GM21717 (cell line): ENCODE measurements at regions not wholly inside any gene's neighbourhood (a gene's known extent, or its start where the extent isn't known, plus 50 kb on each side); places are given as distances from the start of the nearest gene placed in this dataset.
"Not testable (repeated sequence)": the region's sequence is repeated elsewhere in the genome, so short reads cannot be mapped to it uniquely, and the experiment has no call there.

Experiments
- ATAC-seq: cut with Tn5 transposase; IDR thresholded peaks from one replicate; pipeline ENCODE4 v1.9.1; 2021; ENCODE audit warnings: mild to moderate bottlenecking, moderate library complexity; ENCODE audit not compliant: unreplicated experiment

GRCh38 chr11:37843603-37844002 is 1245.6 kb upstream of the RAG2 start:
- ATAC-seq = no peak

GRCh38 chr11:37841016-37841415 is 1243.0 kb upstream of the RAG2 start:
- no peak for ATAC-seq

GRCh38 chr11:37840345-37840744 is 1242.3 kb upstream of the RAG2 start:
- not testable (repeated sequence) for ATAC-seq

- ATAC-seq = peak; percentile 61
These were observed 1232.5 kb upstream of the RAG2 start for GRCh38 chr11:37830529-37830928.

GRCh38 chr11:37817727-37818270 is 1219.8 kb upstream of the RAG2 start:
- no peak for ATAC-seq

- no peak for ATAC-seq
These were observed 1214.3 kb upstream of the RAG2 start for GRCh38 chr11:37812281-37812880.

- no peak for ATAC-seq
These were observed 1213.3 kb upstream of the RAG2 start for GRCh38 chr11:37811349-37811748.

GRCh38 chr11:37804666-37805065 is 1206.6 kb upstream of the RAG2 start:
- ATAC-seq = no peak

GRCh38 chr11:37788141-37788877 is 1190.3 kb upstream of the RAG2 start:
- no peak for ATAC-seq

- ATAC-seq = no peak
These were observed 1188.2 kb upstream of the RAG2 start for GRCh38 chr11:37786214-37786755.

GRCh38 chr11:37774441-37774840 is 1176.4 kb upstream of the RAG2 start:
- no peak for ATAC-seq

- ATAC-seq = no peak
These were observed 1172.1 kb upstream of the RAG2 start for GRCh38 chr11:37770145-37770544.

- ATAC-seq = no peak
These were observed 1164.0 kb upstream of the RAG2 start for GRCh38 chr11:37762079-37762478.

GRCh38 chr11:37755521-37755920 is 1157.5 kb upstream of the RAG2 start:
- ATAC-seq = no peak

- ATAC-seq = no peak
These were observed 1150.6 kb upstream of the RAG2 start for GRCh38 chr11:37748641-37749040.

- no peak for ATAC-seq
These were observed 1149.1 kb upstream of the RAG2 start for GRCh38 chr11:37747121-37747520.

GRCh38 chr11:37727371-37727770 is 1129.3 kb upstream of the RAG2 start:
- no peak for ATAC-seq

- ATAC-seq = no peak
These were observed 1126.3 kb upstream of the RAG2 start for GRCh38 chr11:37724315-37724714.

GRCh38 chr11:37721485-37721884 is 1123.4 kb upstream of the RAG2 start:
- ATAC-seq = no peak

- no peak for ATAC-seq
These were observed 1120.5 kb upstream of the RAG2 start for GRCh38 chr11:37718431-37718999.

- no peak for ATAC-seq
These were observed 1114.2 kb upstream of the RAG2 start for GRCh38 chr11:37712251-37712650.

GRCh38 chr11:37710031-37710430 is 1112.0 kb upstream of the RAG2 start:
- ATAC-seq = no peak
